H9 (cell line): ENCODE measurements at regions not wholly inside any gene's neighbourhood (a gene's known extent, or its start where the extent isn't known, plus 50 kb on each side); places are given as distances from the start of the nearest gene placed in this dataset.

Source experiments
- DNase-seq: peaks from one replicate; pipeline ENCODE4 v3.0.0-alpha.2; 2017
- H2AFZ ChIP-seq: one replicate; pipeline ENCODE4 v1.6.1; 2013; ENCODE audit warnings: mild to moderate bottlenecking, low read length, control low read depth, moderate library complexity
- H2AK5ac ChIP-seq: 2 replicates; pipeline ENCODE4 v1.6.1; 2013; ENCODE audit warnings: low read length, control low read depth, mixed read lengths; ENCODE audit not compliant: insufficient read length
- H2BK120ac ChIP-seq: one replicate; pipeline ENCODE4 v1.6.1; 2013; ENCODE audit warnings: low read depth, mild to moderate bottlenecking, low read length, control low read depth, inconsistent platforms; ENCODE audit not compliant: poor library complexity, severe bottlenecking
- H2BK12ac ChIP-seq: 2 replicates; pipeline ENCODE4 v1.6.1; 2013; ENCODE audit warnings: low read length, control low read depth, mixed read lengths, low read depth; ENCODE audit not compliant: insufficient read length
- H2BK15ac ChIP-seq: 2 replicates; pipeline ENCODE4 v1.6.1; 2013; ENCODE audit warnings: low read depth, low read length, control low read depth
- H2BK20ac ChIP-seq: one replicate; pipeline ENCODE4 v1.6.1; 2013; ENCODE audit warnings: low read depth, mild to moderate bottlenecking, low read length, control low read depth, inconsistent platforms; ENCODE audit not compliant: poor library complexity, severe bottlenecking
- H2BK5ac ChIP-seq: 2 replicates; pipeline ENCODE4 v1.6.1; 2013; ENCODE audit warnings: low read length, control low read depth, mixed read lengths; ENCODE audit not compliant: insufficient read length
- H3K14ac ChIP-seq: 2 replicates; pipeline ENCODE4 v1.6.1; 2013; ENCODE audit warnings: low read length, control low read depth; ENCODE audit not compliant: insufficient read depth
- H3K18ac ChIP-seq: 2 replicates; pipeline ENCODE4 v1.6.1; 2013; ENCODE audit warnings: low read depth, mild to moderate bottlenecking, mixed read lengths, low read length, control low read depth; ENCODE audit not compliant: insufficient read length
- H3K23ac ChIP-seq: 2 replicates; pipeline ENCODE4 v1.6.1; 2013; ENCODE audit warnings: low read length, control low read depth, mixed read lengths, low read depth; ENCODE audit not compliant: insufficient read length
- H3K23me2 ChIP-seq: 2 replicates; pipeline ENCODE4 v1.6.1; 2013; ENCODE audit warnings: low read depth, mild to moderate bottlenecking, mixed read lengths, low read length, control low read depth; ENCODE audit not compliant: insufficient read length, poor library complexity, severe bottlenecking
- H3K27ac ChIP-seq: 2 replicates; pipeline ENCODE4 v1.5.1; 2013; ENCODE audit warnings: low read length, control low read depth, mixed read lengths, low read depth; ENCODE audit not compliant: insufficient read length
- H3K27me3 ChIP-seq: 2 replicates; pipeline ENCODE4 v1.6.1; 2013; ENCODE audit warnings: low read length, control low read depth, inconsistent platforms; ENCODE audit not compliant: insufficient read depth
- H3K4ac ChIP-seq: 2 replicates; pipeline ENCODE4 v1.6.1; 2013; ENCODE audit warnings: low read depth, mild to moderate bottlenecking, control low read depth, inconsistent platforms, low read length, moderate library complexity
- H3K4me1 ChIP-seq: 2 replicates; pipeline ENCODE4 v1.6.1; 2013; ENCODE audit warnings: low read length, control low read depth, inconsistent platforms; ENCODE audit not compliant: insufficient read depth
- H3K4me2 ChIP-seq: 2 replicates; pipeline ENCODE4 v1.6.1; 2013; ENCODE audit warnings: low read length, control low read depth, mixed read lengths; ENCODE audit not compliant: insufficient read length, insufficient read depth
- H3K56ac ChIP-seq: 2 replicates; pipeline ENCODE4 v1.6.1; 2013; ENCODE audit warnings: low read depth, mild to moderate bottlenecking, mixed read lengths, low read length, control low read depth; ENCODE audit not compliant: insufficient read length
- H3K79me1 ChIP-seq: 2 replicates; pipeline ENCODE4 v1.6.1; 2013; ENCODE audit warnings: low read depth, mild to moderate bottlenecking, moderate library complexity, low read length, control low read depth, inconsistent platforms; ENCODE audit not compliant: insufficient read depth, poor library complexity, severe bottlenecking
- H3K79me2 ChIP-seq: 2 replicates; pipeline ENCODE4 v1.6.1; 2013; ENCODE audit warnings: low read length, control low read depth, inconsistent platforms; ENCODE audit not compliant: insufficient read depth
- H3K9ac ChIP-seq: 2 replicates; pipeline ENCODE4 v1.6.1; 2013; ENCODE audit warnings: low read length, control low read depth, mixed read lengths; ENCODE audit not compliant: insufficient read length; ENCODE audit errors: extremely low read depth
- H3K9me3 ChIP-seq: one replicate; pipeline ENCODE4 v1.6.1; 2013; ENCODE audit warnings: low read depth, low read length, inconsistent platforms; ENCODE audit not compliant: control insufficient read depth
- H3T11ph ChIP-seq: one replicate; pipeline ENCODE4 v1.6.1; 2013; ENCODE audit warnings: mild to moderate bottlenecking, low read length, control low read depth, inconsistent platforms
- H4K20me1 ChIP-seq: one replicate; pipeline ENCODE4 v1.6.1; 2013; ENCODE audit not compliant: control insufficient read depth, insufficient read length, insufficient read depth
- H4K5ac ChIP-seq: 2 replicates; pipeline ENCODE4 v1.6.1; 2013; ENCODE audit warnings: low read depth, mild to moderate bottlenecking, mixed read lengths, low read length, control low read depth; ENCODE audit not compliant: insufficient read length
- H4K8ac ChIP-seq: replicated peaks from 2 replicates; pipeline ENCODE4 v1.6.1; 2013; ENCODE audit warnings: low read length, control low read depth, mixed read lengths, low read depth; ENCODE audit not compliant: insufficient read length
- H4K91ac ChIP-seq: 2 replicates; pipeline ENCODE4 v1.6.1; 2013; ENCODE audit warnings: low read depth, mild to moderate bottlenecking, moderate library complexity, mixed read lengths, low read length, control low read depth; ENCODE audit not compliant: insufficient read length
- H3K27ac Mint-ChIP-seq, 3 experiments: 2 replicates in 2 of 3; 3 replicates in 1 of 3; pipeline ENCODE4 v1.8.0; 2020 to 2021; ENCODE audit warnings: mixed read lengths in 3 of 3, mild to moderate bottlenecking in 1 of 3, moderate library complexity in 1 of 3
- H3K27me3 Mint-ChIP-seq: 2 replicates; pipeline ENCODE4 v1.8.0; 2021; ENCODE audit warnings: low read depth, mild to moderate bottlenecking, moderate library complexity, mixed read lengths
- H3K36me3 Mint-ChIP-seq, 3 experiments: 2 replicates in 2 of 3; 3 replicates in 1 of 3; pipeline ENCODE4 v1.8.0; 2020 to 2021; ENCODE audit warnings: low read depth in 3 of 3, mixed read lengths in 3 of 3; ENCODE audit not compliant: insufficient read depth in 1 of 3
- H3K4me1 Mint-ChIP-seq, 2 experiments: 2 replicates each; pipeline ENCODE4 v1.8.0; 2020; ENCODE audit warnings: mixed read lengths in 2 of 2
- H3K4me3 Mint-ChIP-seq, 2 experiments: 2 replicates in 1 of 2; 3 replicates in 1 of 2; pipeline ENCODE4 v1.8.0; 2020 to 2021; ENCODE audit warnings: mild to moderate bottlenecking in 2 of 2, mixed read lengths in 2 of 2, moderate library complexity in 1 of 2
- H3K9me3 Mint-ChIP-seq, 2 experiments: 2 replicates in 1 of 2; 3 replicates in 1 of 2; pipeline ENCODE4 v1.8.0; 2020; ENCODE audit warnings: mild to moderate bottlenecking in 2 of 2, mixed read lengths in 2 of 2, moderate library complexity in 1 of 2
- CTCF ChIP-seq: fragments of 200-600 bp; sonication (generic); conservative IDR thresholded peaks from 3 replicates; pipeline ENCODE4 v1.8.0; 2021; ENCODE audit warnings: antibody characterized with exemption, mild to moderate bottlenecking
- WGBS: extraction: QIAGEN DNeasy Blood & Tissue Kit; methylation state at CpG from one replicate; pipeline ENCODE4 v1.1.7; 2013; ENCODE audit warnings: missing lambda C conversion rate, low lambda C conversion rate, mixed read lengths; ENCODE audit not compliant: insufficient read length; ENCODE audit errors: extremely low coverage; 5-methylcytosine and 5-hydroxymethylcytosine counted together

GRCh38 chr10:90227217-90227656 lies 525.8 kb downstream of the KIF20B start:
- H2BK15ac ChIP-seq, result no peak overlapping the region
- no peak overlapping the region for H3K4me2 ChIP-seq
- H3K4me1 Mint-ChIP-seq, result no peaks in the 10 kb centered on the region
- no peak overlapping the region for H3K9ac ChIP-seq
- no peaks in the 10 kb centered on the region for H4K20me1 ChIP-seq
- H3K18ac ChIP-seq, result no peak overlapping the region
- no peak overlapping the region for H4K91ac ChIP-seq
- no peak overlapping the region for H3K4me3 Mint-ChIP-seq
- H3K4ac ChIP-seq, result no peak overlapping the region
- no peak overlapping the region for H2BK20ac ChIP-seq
- TF ChIP-seq CTCF, result no peak
- H3K79me1 ChIP-seq, result no peaks in the 10 kb centered on the region
- no peak overlapping the region for H2AK5ac ChIP-seq
- H3K27ac ChIP-seq, result no peak overlapping the region
- no peak overlapping the region for H2AFZ ChIP-seq
- WGBS, result no CpG with 5 or more reads among the region's 2 CpGs
- H3K9me3 ChIP-seq, result no peaks in the 10 kb centered on the region
- no peaks in the 10 kb centered on the region for H3K79me2 ChIP-seq
- H3K9me3 Mint-ChIP-seq, result peaks cover 2 to 3% of the 10 kb centered on the region in 2 experiments; a peak in 1 of 5 replicates
- H3K4me1 ChIP-seq, result no peaks in the 10 kb centered on the region
- H3K56ac ChIP-seq, result no peak overlapping the region
- H2BK12ac ChIP-seq, result no peak overlapping the region
- DNase-seq, result no peak
- H3K14ac ChIP-seq, result no peak overlapping the region
- no peaks in the 10 kb centered on the region; the same call in 1 of the 2 replicates for H3K27me3 Mint-ChIP-seq
- H3K27me3 ChIP-seq, result no peaks in the 10 kb centered on the region
- no peak overlapping the region for H2BK5ac ChIP-seq
- H3K36me3 Mint-ChIP-seq, result peaks cover 0 to 4% (median 0%) of the 10 kb centered on the region in 3 experiments; a peak in 1 of 7 replicates
- no peak overlapping the region for H2BK120ac ChIP-seq
- no peak overlapping the region for H3K27ac Mint-ChIP-seq
- no peak overlapping the region for H4K5ac ChIP-seq
- no peaks in the 10 kb centered on the region for H3K23me2 ChIP-seq
- H3T11ph ChIP-seq, result no peak overlapping the region
- no peak overlapping the region for H3K23ac ChIP-seq
- H4K8ac ChIP-seq, result no peak overlapping the region
